ENCODE measurements at regions not wholly inside any gene's neighbourhood (a gene's known extent, or its start where the extent isn't known, plus 50 kb on each side); places are given as distances from the start of the nearest gene placed in this dataset.

DNA sequence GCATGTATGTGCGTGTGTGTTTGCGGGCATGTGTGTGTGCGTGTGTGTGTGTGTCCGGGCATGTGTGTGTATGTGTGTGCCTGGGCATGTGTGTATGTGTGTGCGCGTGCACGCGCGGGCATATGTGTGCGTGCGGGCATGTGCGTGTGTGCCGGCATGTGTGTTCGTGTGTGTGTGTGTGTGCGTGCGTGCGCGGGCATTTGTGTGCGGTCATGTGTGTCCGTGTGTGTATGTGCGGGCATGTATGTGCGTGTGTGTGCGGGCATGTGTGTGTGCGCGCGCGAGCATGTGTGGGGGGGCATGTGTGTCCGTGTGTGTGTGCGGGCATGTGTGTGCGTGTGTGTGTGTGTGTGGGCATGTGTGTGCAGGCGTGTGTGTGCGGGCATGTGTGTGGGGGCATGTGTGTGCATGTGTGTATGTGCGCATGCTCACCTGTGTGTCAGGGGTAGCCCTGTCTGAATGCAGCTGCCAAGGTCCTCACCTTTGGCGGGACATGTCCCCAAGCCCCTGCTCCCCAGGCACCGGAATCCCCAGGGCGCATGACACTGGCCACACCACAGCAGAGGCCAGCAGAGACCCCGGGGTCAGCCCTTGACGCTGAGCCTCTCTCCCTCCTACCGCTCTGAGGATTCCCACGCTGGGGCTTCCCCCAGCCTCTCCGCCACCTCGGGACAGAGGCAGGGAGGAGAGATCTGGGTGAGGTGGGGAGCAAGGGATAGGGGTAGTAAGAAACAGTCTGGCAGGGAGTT lies 109.5 kb upstream of the NCOR2 start:
- no peak overlapping the region for H2BK5ac ChIP-seq (ENCODE audit: low read depth, low read length, poor library complexity)
- H3K79me2 ChIP-seq (ENCODE audit: control insufficient read depth, insufficient read depth, low read length, poor library complexity) = no peaks in the 10 kb centered on the region
- no peak overlapping the region for H2AFZ ChIP-seq (ENCODE audit: insufficient read depth, low read length, poor library complexity)
- WGBS (ENCODE audit: extremely low coverage, insufficient coverage, insufficient read length) = no CpG with 5 or more reads among the region's 42 CpGs
- no peak overlapping the region for H4K12ac ChIP-seq (ENCODE audit: low read depth, low read length)
- H3K4me3 ChIP-seq (ENCODE audit: low read depth, low read length) = peak overlapping the region; percentile 45
- H3K4ac ChIP-seq (ENCODE audit: low read depth, low read length) = no peak overlapping the region
- H3K9ac ChIP-seq (ENCODE audit: low read length) = no peak overlapping the region
- peaks cover 25% of the 10 kb centered on the region for H3K79me1 ChIP-seq (ENCODE audit: low read length)
- no peaks in the 10 kb centered on the region for H3K27me3 ChIP-seq (ENCODE audit: insufficient read depth, low read length)
- no peak overlapping the region for H3K27ac ChIP-seq (ENCODE audit: low read depth, low read length)
- no peak overlapping the region for H2BK120ac ChIP-seq (ENCODE audit: insufficient read depth, low read length, poor library complexity)
- H3K36me3 ChIP-seq (ENCODE audit: control insufficient read depth in 1 of 2, insufficient read depth in 2 of 2, low read length in 2 of 2) = no peaks in the 10 kb centered on the region
- H2AK5ac ChIP-seq (ENCODE audit: low read length) = peak overlapping the region; percentile 16
- H3K9me3 ChIP-seq (ENCODE audit: insufficient read depth, low read depth, low read length) = no peaks in the 10 kb centered on the region
- no peak overlapping the region for H4K8ac ChIP-seq (ENCODE audit: low read depth, low read length)
- H4K91ac ChIP-seq (ENCODE audit: low read depth, low read length) = peak overlapping the region; percentile 1
- peak overlapping the region; percentile 4 for H2BK12ac ChIP-seq (ENCODE audit: low read length)
- H3K4me1 ChIP-seq (ENCODE audit: control insufficient read depth in 1 of 2, insufficient read depth in 2 of 2, low read length in 2 of 2) = peaks cover 21 to 30% of the 10 kb centered on the region in 2 experiments
- H3K23ac ChIP-seq (ENCODE audit: low read length) = no peak overlapping the region
- no peak for DNase-seq
- H3K4me2 ChIP-seq (ENCODE audit: low read length) = no peak overlapping the region
- no peak overlapping the region for H3K18ac ChIP-seq (ENCODE audit: low read length)
- H3K14ac ChIP-seq (ENCODE audit: low read length) = no peak overlapping the region

- no peak overlapping the region for H2BK120ac ChIP-seq (ENCODE audit: insufficient read depth, low read length, poor library complexity)
- WGBS (ENCODE audit: extremely low coverage, insufficient coverage, insufficient read length) = no CpG with 5 or more reads among the region's 36 CpGs
- H3K9me3 ChIP-seq (ENCODE audit: insufficient read depth, low read depth, low read length) = no peaks in the 10 kb centered on the region
- DNase-seq = peak; percentile 83 to 89
- peaks cover 17 to 26% of the 10 kb centered on the region in 2 experiments for H3K4me1 ChIP-seq (ENCODE audit: control insufficient read depth in 1 of 2, insufficient read depth in 2 of 2, low read length in 2 of 2)
- no peak overlapping the region for H3K23ac ChIP-seq (ENCODE audit: low read length)
- H3K14ac ChIP-seq (ENCODE audit: low read length) = peak overlapping the region; percentile 6
- no peak overlapping the region for H4K91ac ChIP-seq (ENCODE audit: low read depth, low read length)
- H3K27ac ChIP-seq (ENCODE audit: low read depth, low read length) = no peak overlapping the region
- no peaks in the 10 kb centered on the region for H3K27me3 ChIP-seq (ENCODE audit: insufficient read depth, low read length)
- no peak overlapping the region for H3K18ac ChIP-seq (ENCODE audit: low read length)
- no peak overlapping the region for H3K4me2 ChIP-seq (ENCODE audit: low read length)
- no peak overlapping the region for H2BK5ac ChIP-seq (ENCODE audit: low read depth, low read length, poor library complexity)
- no peak overlapping the region for H3K4ac ChIP-seq (ENCODE audit: low read depth, low read length)
- no peak overlapping the region for H3K9ac ChIP-seq (ENCODE audit: low read length)
- no peak overlapping the region for H2AFZ ChIP-seq (ENCODE audit: insufficient read depth, low read length, poor library complexity)
- H4K8ac ChIP-seq (ENCODE audit: low read depth, low read length) = no peak overlapping the region
- H3K79me2 ChIP-seq (ENCODE audit: control insufficient read depth, insufficient read depth, low read length, poor library complexity) = no peaks in the 10 kb centered on the region
- peak overlapping the region; percentile 45 for H3K4me3 ChIP-seq (ENCODE audit: low read depth, low read length)
- peaks cover 20% of the 10 kb centered on the region for H3K79me1 ChIP-seq (ENCODE audit: low read length)
- peak overlapping the region; percentile 38 for H2BK12ac ChIP-seq (ENCODE audit: low read length)
- H3K36me3 ChIP-seq (ENCODE audit: control insufficient read depth in 1 of 2, insufficient read depth in 2 of 2, low read length in 2 of 2) = no peaks in the 10 kb centered on the region
- H4K12ac ChIP-seq (ENCODE audit: low read depth, low read length) = no peak overlapping the region
- H2AK5ac ChIP-seq (ENCODE audit: low read length) = peak overlapping the region; percentile 63
Measured at GRCh38 chr12:124675881-124676713, 108.7 kb upstream of the NCOR2 start.

DNA sequence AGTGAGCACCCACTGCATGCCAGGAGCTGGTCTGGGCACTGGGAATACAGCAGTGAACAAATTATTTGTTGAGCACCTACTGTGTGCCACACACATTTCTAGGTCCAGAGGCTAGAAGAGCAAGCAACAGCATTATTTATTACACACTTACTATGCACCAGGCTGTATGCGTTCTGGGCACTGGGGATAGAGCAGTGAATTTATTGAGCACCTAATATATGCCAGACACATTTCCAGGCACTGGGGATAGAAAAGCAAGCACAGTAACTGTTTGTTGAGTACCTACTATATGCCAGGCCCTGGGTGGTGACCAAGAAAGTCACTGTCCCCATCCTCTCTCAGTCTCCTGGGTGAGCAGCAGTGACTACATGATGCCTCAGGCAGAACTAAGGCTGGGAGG lies 107.5 kb upstream of the NCOR2 start:
- Histone ChIP-seq H3K79me2 (ENCODE audit: control insufficient read depth, insufficient read depth, low read length, poor library complexity) (no peaks in the 10 kb centered on the region), H2BK120ac (ENCODE audit: insufficient read depth, low read length, poor library complexity) (no peak overlapping the region)

DNA sequence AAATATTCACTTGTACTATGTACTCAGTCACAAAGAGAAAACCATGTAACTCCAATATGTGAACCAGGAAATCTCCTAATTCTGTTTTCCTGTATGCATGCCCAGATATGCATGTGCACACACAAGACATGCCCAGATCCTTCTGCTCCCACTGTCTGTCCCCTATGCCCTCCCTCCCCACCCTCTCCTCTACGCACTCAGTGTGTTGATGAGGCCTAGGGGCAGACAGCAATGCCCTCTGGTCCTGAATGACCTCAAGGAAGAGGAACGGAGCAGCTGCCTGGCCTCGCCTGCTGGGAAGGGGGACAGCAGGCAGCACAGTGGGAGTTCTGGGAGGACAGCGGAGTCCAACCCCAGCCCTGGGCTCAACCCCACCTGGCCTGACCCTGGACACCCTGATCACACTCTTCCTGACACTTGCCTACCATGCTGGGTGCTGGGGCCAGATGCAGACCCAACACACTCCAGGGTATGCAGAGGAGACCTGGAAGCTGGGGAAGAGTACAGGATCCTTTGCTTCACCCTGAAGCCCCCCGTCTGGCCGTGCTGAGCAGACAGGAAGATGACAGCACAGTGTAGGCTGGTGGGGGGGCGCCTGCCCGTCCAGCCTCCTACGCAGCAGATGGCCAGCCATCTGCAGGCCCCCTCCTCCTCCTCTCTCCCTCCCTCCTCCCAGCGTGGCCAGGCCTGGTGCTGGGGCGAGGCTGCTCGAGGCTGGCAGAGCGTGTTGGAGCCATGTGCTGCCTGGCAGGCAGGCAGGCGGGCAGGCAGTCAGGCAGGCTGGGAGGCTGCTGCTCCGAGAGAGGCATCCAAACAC lies 106.6 kb upstream of the NCOR2 start:
- peak overlapping the region; percentile 13 for H3K14ac ChIP-seq (ENCODE audit: low read length)
- H3K4me2 ChIP-seq (ENCODE audit: low read length) = no peak overlapping the region
- H2BK5ac ChIP-seq (ENCODE audit: low read depth, low read length, poor library complexity) = no peak overlapping the region
- no peak overlapping the region for H3K9ac ChIP-seq (ENCODE audit: low read length)
- no peak overlapping the region for H3K4ac ChIP-seq (ENCODE audit: low read depth, low read length)
- peaks cover 8% of the 10 kb centered on the region for H3K79me1 ChIP-seq (ENCODE audit: low read length)
- no peaks in the 10 kb centered on the region for H3K27me3 ChIP-seq (ENCODE audit: insufficient read depth, low read length)
- peak; percentile 79 to 84 for DNase-seq
- peak overlapping the region; percentile 20 for H2AK5ac ChIP-seq (ENCODE audit: low read length)
- no peaks in the 10 kb centered on the region for H3K36me3 ChIP-seq (ENCODE audit: control insufficient read depth in 1 of 2, insufficient read depth in 2 of 2, low read length in 2 of 2)
- H2BK120ac ChIP-seq (ENCODE audit: insufficient read depth, low read length, poor library complexity) = no peak overlapping the region
- no peak overlapping the region for H3K27ac ChIP-seq (ENCODE audit: low read depth, low read length)
- peak overlapping the region; percentile 5 for H3K18ac ChIP-seq (ENCODE audit: low read length)
- H3K4me3 ChIP-seq (ENCODE audit: low read depth, low read length) = no peak overlapping the region
- no peak overlapping the region for H3K23ac ChIP-seq (ENCODE audit: low read length)
- H2BK12ac ChIP-seq (ENCODE audit: low read length) = no peak overlapping the region
- peak overlapping the region; percentile 30 for H4K91ac ChIP-seq (ENCODE audit: low read depth, low read length)
- peaks cover 8 to 18% of the 10 kb centered on the region in 2 experiments for H3K4me1 ChIP-seq (ENCODE audit: control insufficient read depth in 1 of 2, insufficient read depth in 2 of 2, low read length in 2 of 2)
- no peaks in the 10 kb centered on the region for H3K9me3 ChIP-seq (ENCODE audit: insufficient read depth, low read depth, low read length)
- no CpG with 5 or more reads among the region's 15 CpGs for WGBS (ENCODE audit: extremely low coverage, insufficient coverage, insufficient read length)
- no peaks in the 10 kb centered on the region for H3K79me2 ChIP-seq (ENCODE audit: control insufficient read depth, insufficient read depth, low read length, poor library complexity)
- H2AFZ ChIP-seq (ENCODE audit: insufficient read depth, low read length, poor library complexity) = no peak overlapping the region
- no peak overlapping the region for H4K8ac ChIP-seq (ENCODE audit: low read depth, low read length)
- H4K12ac ChIP-seq (ENCODE audit: low read depth, low read length) = no peak overlapping the region

More for the DNA sequence above, 107.5 kb upstream of the NCOR2 start:
- H3K27ac ChIP-seq (ENCODE audit: low read depth, low read length) = no peak overlapping the region
- H3K79me1 ChIP-seq (ENCODE audit: low read length) = peaks cover 15% of the 10 kb centered on the region
- H3K27me3 ChIP-seq (ENCODE audit: insufficient read depth, low read length) = no peaks in the 10 kb centered on the region
- H2AK5ac ChIP-seq (ENCODE audit: low read length) = no peak overlapping the region
- H3K9ac ChIP-seq (ENCODE audit: low read length) = no peak overlapping the region
- H2AFZ ChIP-seq (ENCODE audit: insufficient read depth, low read length, poor library complexity) = no peak overlapping the region
- no peak overlapping the region for H3K4me2 ChIP-seq (ENCODE audit: low read length)
- no peak overlapping the region for H3K23ac ChIP-seq (ENCODE audit: low read length)
- H2BK5ac ChIP-seq (ENCODE audit: low read depth, low read length, poor library complexity) = no peak overlapping the region
- H3K9me3 ChIP-seq (ENCODE audit: insufficient read depth, low read depth, low read length) = no peaks in the 10 kb centered on the region
- H3K36me3 ChIP-seq (ENCODE audit: control insufficient read depth in 1 of 2, insufficient read depth in 2 of 2, low read length in 2 of 2) = no peaks in the 10 kb centered on the region
- DNase-seq = peak; percentile 47 to 69
- H3K4me1 ChIP-seq (ENCODE audit: control insufficient read depth in 1 of 2, insufficient read depth in 2 of 2, low read length in 2 of 2) = peaks cover 13 to 26% of the 10 kb centered on the region in 2 experiments
- no peak overlapping the region for H3K18ac ChIP-seq (ENCODE audit: low read length)
- no peak overlapping the region for H4K12ac ChIP-seq (ENCODE audit: low read depth, low read length)
- H4K8ac ChIP-seq (ENCODE audit: low read depth, low read length) = no peak overlapping the region
- H2BK12ac ChIP-seq (ENCODE audit: low read length) = no peak overlapping the region
- H3K14ac ChIP-seq (ENCODE audit: low read length) = no peak overlapping the region
- H3K4ac ChIP-seq (ENCODE audit: low read depth, low read length) = no peak overlapping the region
- no CpG with 5 or more reads among the region's 1 CpG for WGBS (ENCODE audit: extremely low coverage, insufficient coverage, insufficient read length)
- H4K91ac ChIP-seq (ENCODE audit: low read depth, low read length) = no peak overlapping the region
- H3K4me3 ChIP-seq (ENCODE audit: low read depth, low read length) = no peak overlapping the region

Measured in trophoblast cell (in vitro differentiated cells and primary cell).